HG03432 (cell line): ENCODE measurements at regions not wholly inside any gene's neighbourhood (a gene's known extent, or its start where the extent isn't known, plus 50 kb on each side); places are given as distances from the start of the nearest gene placed in this dataset.

Source experiments
- ATAC-seq: cut with Tn5 transposase; IDR thresholded peaks from one replicate; pipeline ENCODE4 v1.9.1; 2021; ENCODE audit warnings: mild to moderate bottlenecking, moderate library complexity; ENCODE audit not compliant: unreplicated experiment

GRCh38 chr20:57835588-57836455 is 126.0 kb upstream of the PMEPA1 start:
- no peak for ATAC-seq

GRCh38 chr20:57835074-57835452 is 125.2 kb upstream of the PMEPA1 start:
- no peak for ATAC-seq

- ATAC-seq = no peak
These were observed 124.7 kb upstream of the PMEPA1 start for GRCh38 chr20:57834306-57835073.

- no peak for ATAC-seq
These were observed 122.3 kb upstream of the PMEPA1 start for GRCh38 chr20:57831993-57832585.

- ATAC-seq = no peak
These were observed 121.6 kb upstream of the PMEPA1 start for GRCh38 chr20:57831326-57831992.

GRCh38 chr20:57830515-57830895 is 120.7 kb upstream of the PMEPA1 start:
- no peak for ATAC-seq

GRCh38 chr20:57829805-57830514 is 120.1 kb upstream of the PMEPA1 start:
- no peak for ATAC-seq

GRCh38 chr20:57829336-57829735 is 119.5 kb upstream of the PMEPA1 start:
- no peak for ATAC-seq

- no peak for ATAC-seq
These were observed 118.9 kb upstream of the PMEPA1 start for GRCh38 chr20:57828696-57829095.

GRCh38 chr20:57826666-57827287 is 117.0 kb upstream of the PMEPA1 start:
- ATAC-seq = no peak

- no peak for ATAC-seq
These were observed 115.1 kb upstream of the PMEPA1 start for GRCh38 chr20:57824909-57825308.

GRCh38 chr20:57821935-57822334 is 112.1 kb upstream of the PMEPA1 start:
- no peak for ATAC-seq

- no peak for ATAC-seq
These were observed 110.0 kb upstream of the PMEPA1 start for GRCh38 chr20:57819691-57820380.

- ATAC-seq = no peak
These were observed 109.5 kb upstream of the PMEPA1 start for GRCh38 chr20:57819291-57819690.

- ATAC-seq = no peak
These were observed 108.8 kb upstream of the PMEPA1 start for GRCh38 chr20:57818418-57819181.

GRCh38 chr20:57815405-57815804 is 105.6 kb upstream of the PMEPA1 start:
- no peak for ATAC-seq

GRCh38 chr20:57814529-57814928 is 104.7 kb upstream of the PMEPA1 start:
- no peak for ATAC-seq

GRCh38 chr20:57813509-57814269 is 103.9 kb upstream of the PMEPA1 start:
- no peak for ATAC-seq
